K562 (cell line): ENCODE measurements at regions not wholly inside any gene's neighbourhood (a gene's known extent, or its start where the extent isn't known, plus 50 kb on each side); places are given as distances from the start of the nearest gene placed in this dataset.

ENCODE experiments used
- ATAC-seq: fragments of 200-7000 bp; cut with Tn5 transposase; 3 replicates; pipeline ENCODE4 v1.9.1; 2020; ENCODE audit warnings: moderate library complexity
- BruUV-seq: library from RNA; stranded (reverse); fragments of 400-500 nt; replicated peaks from 2 replicates; lab custom pipeline; 2021; lab: Mats Ljungman, UMichigan
- CTCF ChIA-PET: fragments of 300-600 bp; formaldehyde crosslinking; extraction: SDS; loops from one replicate; lab custom pipeline; 2021; ENCODE audit warnings: low intra/inter-chr PET ratio; lab: Yijun Ruan, JAX
- POLR2A ChIA-PET: fragments of 300-600, 350-650 bp; sonication (Branson Sonifier 250); formaldehyde crosslinking; extraction: SDS; loops from one replicate; lab custom pipeline; 2021; ENCODE audit warnings: antibody characterized with exemption, inconsistent platforms; lab: Yijun Ruan, JAX
- DNase-seq, 4 experiments: peaks; one replicate each; pipeline versions ENCODE4 v3.0.0 to v3.0.0-alpha.2; 2011 to 2018; ENCODE audit warnings: low spot score in 3 of 4, mixed read lengths in 3 of 4; ENCODE audit errors: extremely low read depth in 1 of 4
- FAIRE-seq: peaks from 2 replicates; lab custom pipeline; 2011; peaks lifted over from hg19 to GRCh38; lab: Jason Lieb, UNC
- H2AFZ ChIP-seq: 2 replicates; pipeline ENCODE4 v1.6.0; 2011; ENCODE audit warnings: low read depth, low read length, control low read depth, inconsistent platforms
- H3K27ac ChIP-seq: fragments of 200-600 bp; 3 replicates; pipeline ENCODE4 v1.8.0; 2011; ENCODE audit warnings: low read depth, mild to moderate bottlenecking, control low read depth, inconsistent platforms, low read length, moderate library complexity, mixed read lengths; ENCODE audit errors: extremely low read depth
- H3K27me3 ChIP-seq, 2 experiments: fragments of 300-600 bp in 1 of 2; 2 replicates in 1 of 2; 3 replicates in 1 of 2; pipeline versions ENCODE4 v1.6.0 to v1.8.0; 2011; ENCODE audit warnings: inconsistent platforms in 2 of 2, low read length in 2 of 2, mild to moderate bottlenecking in 1 of 2, mixed read lengths in 1 of 2, moderate library complexity in 1 of 2; ENCODE audit not compliant: control insufficient read depth in 2 of 2, insufficient read depth in 2 of 2
- H3K36me3 ChIP-seq: fragments of 300-600 bp; 3 replicates; pipeline ENCODE4 v1.8.0; 2011; ENCODE audit warnings: mild to moderate bottlenecking, low read length, inconsistent platforms; ENCODE audit not compliant: control insufficient read depth, insufficient read depth
- H3K4me1 ChIP-seq, 2 experiments: fragments of 200-600 bp in 1 of 2; replicated peaks in 1 of 2; 2 replicates in 1 of 2; 3 replicates in 1 of 2; pipeline versions ENCODE4 v1.5.1 to v1.8.0; 2011; ENCODE audit warnings: inconsistent platforms in 2 of 2, low read length in 2 of 2, mild to moderate bottlenecking in 1 of 2, mixed read lengths in 1 of 2, moderate library complexity in 1 of 2; ENCODE audit not compliant: control insufficient read depth in 2 of 2, insufficient read depth in 2 of 2
- H3K4me2 ChIP-seq: 2 replicates; pipeline ENCODE4 v1.6.1; 2011; ENCODE audit warnings: low read length, control low read depth, inconsistent platforms, mixed read lengths; ENCODE audit not compliant: insufficient read depth
- H3K4me3 ChIP-seq: fragments of 200-600 bp; sonication (generic), shearing (Covaris generic); 2 replicates; pipeline ENCODE4 v1.5.1; 2016; ENCODE audit warnings: control low read depth, inconsistent platforms
- H3K79me2 ChIP-seq: fragments of 200-600 bp; 3 replicates; pipeline ENCODE4 v1.8.0; 2011; ENCODE audit warnings: low read length, inconsistent platforms; ENCODE audit not compliant: control insufficient read depth, insufficient read depth
- H3K9ac ChIP-seq, 2 experiments: 2 replicates each; pipeline versions ENCODE4 v1.6.0 to v1.6.1; 2011; ENCODE audit warnings: low read depth in 2 of 2, low read length in 2 of 2, control low read depth in 1 of 2, inconsistent platforms in 1 of 2, mild to moderate bottlenecking in 1 of 2, mixed read lengths in 1 of 2; ENCODE audit not compliant: insufficient read depth in 1 of 2
- H3K9me1 ChIP-seq: one replicate; pipeline ENCODE4 v1.6.0; 2011; ENCODE audit warnings: inconsistent platforms, mild to moderate bottlenecking, low read length, moderate library complexity; ENCODE audit not compliant: control insufficient read depth, insufficient read depth
- H3K9me3 ChIP-seq: replicated peaks from 2 replicates; pipeline ENCODE4 v1.5.1; 2011; ENCODE audit warnings: low read depth, low read length, inconsistent platforms; ENCODE audit not compliant: control insufficient read depth, insufficient read depth
- H4K20me1 ChIP-seq: replicated peaks from 2 replicates; pipeline ENCODE4 v1.6.1; 2011; ENCODE audit warnings: low read length, inconsistent platforms, mixed read lengths; ENCODE audit not compliant: control insufficient read depth, insufficient read depth
- CEBPG ChIP-seq, 3 experiments: fragments of 200-800 bp in 1 of 3; sonication (Bioruptor generic) in 1 of 3; sonication (generic) in 1 of 3; formaldehyde crosslinking in 1 of 3; IDR thresholded peaks in 2 of 3; conservative IDR thresholded peaks in 1 of 3; 2 replicates each; pipeline versions ENCODE4 v1.6.1 to v1.8.0; 2016 to 2022; ENCODE audit warnings: missing compliant biosample characterization in 2 of 3, missing genetic modification characterization in 2 of 3, mild to moderate bottlenecking in 1 of 3, missing genetic modification reagents in 1 of 3
- CHD7 ChIP-seq: fragments of 200-600 bp; sonication (generic); IDR thresholded peaks from one replicate; pipeline ENCODE4 v1.6.1; 2012; ENCODE audit warnings: mild to moderate bottlenecking, low read depth, low read length, inconsistent platforms
- CTBP1 ChIP-seq: fragments of 450-650 bp; IDR thresholded peaks from 2 replicates; pipeline ENCODE4 v1.6.1; 2016; ENCODE audit warnings: borderline replicate concordance
- ELF1 ChIP-seq: fragments of 200-800 bp; sonication (Bioruptor generic); IDR thresholded peaks from 2 replicates; pipeline ENCODE4 v1.6.1; 2016; ENCODE audit warnings: missing genetic modification characterization, missing compliant biosample characterization
- GABPA ChIP-seq: fragments of 200-800 bp; sonication (Bioruptor generic); conservative IDR thresholded peaks from 2 replicates; pipeline ENCODE4 v1.6.1; 2016; ENCODE audit warnings: low read depth, missing genetic modification characterization, missing compliant biosample characterization
- KAT2B ChIP-seq: IDR thresholded peaks from one replicate; pipeline ENCODE4 v1.6.1; 2012; ENCODE audit warnings: low read depth, mild to moderate bottlenecking, control low read depth, inconsistent platforms, low read length, moderate library complexity
- KLF1 ChIP-seq: fragments of 450-650 bp; IDR thresholded peaks from 2 replicates; pipeline ENCODE4 v1.6.1; 2016; ENCODE audit warnings: missing genetic modification characterization, missing compliant biosample characterization
- SNIP1 ChIP-seq: fragments of 450-650 bp; IDR thresholded peaks from 2 replicates; pipeline ENCODE4 v1.7.1; 2017; ENCODE audit warnings: low read depth, mild to moderate bottlenecking
- TBL1XR1 ChIP-seq, 2 experiments: IDR thresholded peaks; 2 replicates each; pipeline ENCODE4 v1.6.1; 2012; ENCODE audit warnings: improper control_type of control experiment in 2 of 2, low read length in 2 of 2, mild to moderate bottlenecking in 1 of 2
- U2AF1 ChIP-seq: fragments of 200-400 bp; formaldehyde crosslinking; optimal IDR thresholded peaks from 2 replicates; pipeline ENCODE3; 2017; ENCODE audit warnings: mild to moderate bottlenecking, low read depth, low read length, moderate library complexity
- WGBS: fragments of 100-300 bp; shearing (Covaris generic); methylation state at CpG from one replicate; pipeline ENCODE4 v1.1.6; 2016; ENCODE audit warnings: low coverage, mixed read lengths; ENCODE audit not compliant: insufficient coverage; ENCODE audit errors: missing lambda C conversion rate; 5-methylcytosine and 5-hydroxymethylcytosine counted together
- in situ Hi-C: fragments of 300-500 bp; cut with MboI; formaldehyde crosslinking; loops from 4 replicates; pipeline ENCODE4 v1.15.0; 2018; ENCODE audit warnings: inconsistent platforms, mixed read lengths
- intact Hi-C: fragments of 100-400 bp; cut with micrococcal nuclease; formaldehyde crosslinking; loops from 2 replicates; pipeline ENCODE4 v1.14.2; 2022

GRCh38 chr10:124291001-124291701 lies 127.6 kb downstream of the OAT start:
- POLR2A ChIA-PET, result no interaction called here
- CTCF ChIA-PET, result no interaction called here
- no peaks in the 10 kb centered on the region for H3K79me2 ChIP-seq
- BruUV-seq, result no TSS peak
- no peaks in the 10 kb centered on the region for H3K36me3 ChIP-seq
- H3K9me3 ChIP-seq, result no peaks in the 10 kb centered on the region
- no peak overlapping the region for H3K4me2 ChIP-seq
- 29% methylated on average over 11 of the region's 14 CpGs for WGBS
- H3K9me1 ChIP-seq, result peaks cover 2% of the 10 kb centered on the region
- ATAC-seq (no peak), DNase-seq (no peak), FAIRE-seq (no peak)
- peaks cover 0 to 6% of the 10 kb centered on the region in 2 experiments; a peak in 1 of 5 replicates for H3K4me1 ChIP-seq
- no peak overlapping the region for H3K27ac ChIP-seq
- intact Hi-C loops (no loop called here), in situ Hi-C loops (no loop called here)
- H3K27me3 ChIP-seq, result peaks cover 0 to 15% of the 10 kb centered on the region in 2 experiments; a peak in 2 of 5 replicates
- H4K20me1 ChIP-seq, result no peaks in the 10 kb centered on the region
- H2AFZ ChIP-seq, result no peak overlapping the region
- H3K4me3 ChIP-seq, result no peak overlapping the region
- TF ChIP-seq CEBPG (CRISPR knock-in tag; IDR thresholded peaks at IDR 0.05), result no peak
- peak in 1 of 2 experiments; percentile 34; a peak in 1 of 4 replicates for TF ChIP-seq CEBPG (tag; conservative IDR thresholded peaks at IDR 0.05 in 1 of 2, IDR thresholded peaks at IDR 0.05 in 1 of 2)
- no peak for TF ChIP-seq SNIP1
- TF ChIP-seq CTBP1, result no peak
- no peak for TF ChIP-seq KLF1 (tag)
- no peak for TF ChIP-seq ELF1 (tag)
- 0 out of 2 replicates have a peak, but pooled peaks have one; percentile 4 for TF ChIP-seq GABPA (tag)
- TF ChIP-seq U2AF1, result no peak
- no peak for TF ChIP-seq CHD7
- no peak for TF ChIP-seq KAT2B
- no peak for TF ChIP-seq TBL1XR1 (IDR thresholded peaks at IDR 0.05; ENCODE audit: low read length in 2 of 2)
- no peak overlapping the region for H3K9ac ChIP-seq
